ENCODE measurements at regions not wholly inside any gene's neighbourhood (a gene's known extent, or its start where the extent isn't known, plus 50 kb on each side); places are given as distances from the start of the nearest gene placed in this dataset.
"Not testable (repeated sequence)": the region's sequence is repeated elsewhere in the genome, so short reads cannot be mapped to it uniquely, and the experiment has no call there.

- no peak for TF ChIP-seq CTCF (conservative IDR thresholded peaks at IDR 0.05; ENCODE audit: low read depth, low read length)
These were observed 428.9 kb downstream of the STK39 start for GRCh38 chr2:167818521-167818920.

GRCh38 chr2:167817908-167818307, 429.5 kb downstream of the STK39 start:
- H3K4me3 ChIP-seq (ENCODE audit: low read length), result no peak overlapping the region
- TF ChIP-seq CTCF (conservative IDR thresholded peaks at IDR 0.05; ENCODE audit: low read depth, low read length), result no peak
- DNase-seq (ENCODE audit: low read depth), result no peak

More at GRCh38 chr2:167818521-167818920, 428.9 kb downstream of the STK39 start:
- H3K4me3 ChIP-seq (ENCODE audit: low read length), result no peak overlapping the region
- DNase-seq (ENCODE audit: low read depth), result no peak

- no peak for TF ChIP-seq CTCF (conservative IDR thresholded peaks at IDR 0.05; ENCODE audit: low read depth, low read length)
- H3K4me3 ChIP-seq (ENCODE audit: low read length), result no peak overlapping the region
- DNase-seq (ENCODE audit: low read depth), result no peak
These were observed 430.0 kb downstream of the STK39 start for GRCh38 chr2:167817422-167817821.

DNA sequence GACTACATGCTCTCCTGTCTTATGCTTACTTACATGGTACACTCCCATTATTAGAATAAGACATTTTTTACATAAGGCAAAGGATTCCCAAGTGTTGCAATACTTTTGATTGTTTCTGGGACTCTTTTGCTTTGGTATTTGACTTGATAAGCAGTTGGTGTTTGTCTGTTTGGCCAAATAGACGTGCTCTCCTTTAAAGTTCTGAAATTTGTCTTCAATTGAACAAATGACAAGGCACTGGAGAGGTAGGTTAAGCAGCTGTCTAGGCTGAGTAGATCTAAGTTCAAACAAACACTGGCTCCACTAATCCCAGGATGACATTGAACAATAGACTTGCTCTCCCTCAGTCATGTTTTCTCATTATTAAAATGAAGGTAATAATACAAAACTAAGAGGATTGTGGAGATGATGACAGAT, 430.5 kb downstream of the STK39 start:
- no peak for TF ChIP-seq CTCF (conservative IDR thresholded peaks at IDR 0.05; ENCODE audit: low read depth, low read length)
- DNase-seq (ENCODE audit: low read depth), result no peak
- no peak overlapping the region for H3K4me3 ChIP-seq (ENCODE audit: low read length)

- DNase-seq (ENCODE audit: low read depth), result no peak
- TF ChIP-seq CTCF (conservative IDR thresholded peaks at IDR 0.05; ENCODE audit: low read depth, low read length), result no peak
These were observed 432.3 kb downstream of the STK39 start for GRCh38 chr2:167814881-167815718.

GRCh38 chr2:167814482-167814880, 432.9 kb downstream of the STK39 start:
- H3K4me3 ChIP-seq (ENCODE audit: low read length); DNase-seq (ENCODE audit: low read depth): not testable (repeated sequence)

More at GRCh38 chr2:167814881-167815718, 432.3 kb downstream of the STK39 start:
- no peak overlapping the region for H3K4me3 ChIP-seq (ENCODE audit: low read length)

DNA sequence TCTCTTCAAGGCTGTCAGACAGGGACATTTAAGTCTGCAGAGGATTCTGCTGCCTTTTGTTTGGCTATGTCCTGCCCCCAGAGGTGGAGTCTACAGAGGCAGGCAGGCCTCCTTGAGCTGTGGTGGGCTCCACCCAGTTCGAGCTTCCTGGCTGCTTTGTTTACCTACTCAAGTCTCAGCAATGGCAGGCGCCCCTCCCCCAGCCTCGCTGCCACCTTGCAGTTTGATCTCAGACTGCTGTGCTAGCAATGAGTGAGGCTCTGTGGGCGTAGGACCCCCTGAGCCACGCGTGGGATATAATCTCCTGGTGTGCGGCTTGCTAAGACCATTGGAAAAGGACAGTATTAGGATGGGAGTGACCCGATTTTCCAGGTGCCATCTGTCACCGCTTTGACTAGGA, 437.6 kb downstream of the STK39 start:
- not testable (repeated sequence) for DNase-seq (ENCODE audit: low read depth); H3K4me3 ChIP-seq (ENCODE audit: low read length)

- H3K4me3 ChIP-seq (ENCODE audit: low read length), result no peak overlapping the region
- DNase-seq (ENCODE audit: low read depth), result no peak
- no peak for TF ChIP-seq CTCF (conservative IDR thresholded peaks at IDR 0.05; ENCODE audit: low read depth, low read length)
These were observed 443.9 kb downstream of the STK39 start for GRCh38 chr2:167803449-167803988.
